Thyroid gland (tissue), 4 donors: ENCODE measurements at regions not wholly inside any gene's neighbourhood (a gene's known extent, or its start where the extent isn't known, plus 50 kb on each side); places are given as distances from the start of the nearest gene placed in this dataset.

Experiments used
- DNase-seq, 2 donors: peaks; one replicate each; pipeline ENCODE4 v3.0.0-alpha.2; 2019
- H3K27ac ChIP-seq, 3 donors: fragments of 200-600 bp; sonication (generic); 1 replicate in 2 of 3; 2 replicates in 1 of 3; pipeline ENCODE4 v1.5.1; 2016 to 2019; ENCODE audit warnings: mild to moderate bottlenecking in 1 of 3, moderate library complexity in 1 of 3
- H3K27me3 ChIP-seq: fragments of 200-600 bp; sonication (generic); one replicate; pipeline ENCODE4 v1.5.1; 2019
- H3K36me3 ChIP-seq, 2 donors: fragments of 200-600 bp; sonication (generic); one replicate each; pipeline ENCODE4 v1.5.1; 2016 to 2019
- H3K4me1 ChIP-seq, 2 donors: fragments of 200-600 bp; sonication (generic); one replicate each; pipeline ENCODE4 v1.5.1; 2017 to 2019
- H3K4me3 ChIP-seq, 3 donors: fragments of 200-600 bp; sonication (generic); replicated peaks in 1 of 3; 1 replicate in 2 of 3; 2 replicates in 1 of 3; pipeline ENCODE4 v1.5.1; 2016; ENCODE audit warnings: mild to moderate bottlenecking in 1 of 3
- H3K9me3 ChIP-seq: fragments of 200-600 bp; sonication (generic); one replicate; pipeline ENCODE4 v1.5.1; 2017
- POLR2A ChIP-seq, 2 donors: fragments of 450-650 bp; IDR thresholded peaks; one replicate each; pipeline ENCODE4 v1.6.1; 2017; ENCODE audit warnings: antibody characterized with exemption in 2 of 2, mild to moderate bottlenecking in 2 of 2, moderate library complexity in 1 of 2
- WGBS, 2 donors: methylation state at CpG; one replicate each; pipeline ENCODE4 v1.1.5; 2017; 5-methylcytosine and 5-hydroxymethylcytosine counted together
- intact Hi-C: fragments of 100-400 bp; cut with DNase I; formaldehyde crosslinking; loops from one replicate; pipeline ENCODE4 v1.15.1; 2023
- TF ChIP-seq, protein P1 (sequence below), 6 experiments: fragments of 200-600 bp in 3 of 6; fragments of 450-650 bp in 3 of 6; sonication (generic) in 3 of 6; IDR thresholded peaks; one replicate each; pipeline ENCODE4 v1.5.1; 2016 to 2019; ENCODE audit warnings: antibody characterized with exemption in 6 of 6, mild to moderate bottlenecking in 2 of 6, inconsistent platforms in 1 of 6, moderate library complexity in 1 of 6

DNA sequence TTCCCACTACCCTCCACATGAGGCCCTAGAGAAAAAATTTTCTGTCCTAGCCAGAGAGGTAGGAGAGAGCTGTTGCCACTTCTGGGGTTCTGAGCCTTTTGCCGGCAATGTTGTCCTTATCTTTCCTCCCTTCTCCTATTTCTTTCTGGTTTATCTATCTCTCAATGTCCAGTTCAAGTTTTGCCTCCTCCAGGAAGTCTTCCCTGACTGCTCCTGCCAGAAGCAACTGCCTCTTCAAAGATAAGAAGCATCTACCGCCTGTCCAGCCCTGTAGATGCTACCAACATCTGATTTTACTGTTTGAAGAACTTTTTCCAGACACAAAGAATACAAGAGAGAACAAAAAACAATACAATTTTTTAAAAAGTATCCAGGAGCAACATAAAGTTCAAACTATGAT is 220.8 kb upstream of the KLHL29 start:
- 73 to 77% methylated on average over 2 of the region's 2 CpGs for WGBS, 2 donors
- Histone ChIP-seq H3K36me3 (no peaks in the 10 kb centered on the region), H3K27ac (no peak overlapping the region), H3K4me1 (no peaks in the 10 kb centered on the region), H3K9me3 (no peaks in the 10 kb centered on the region), H3K4me3 (no peak overlapping the region), H3K27me3 (no peaks in the 10 kb centered on the region)
- DNase-seq: no peak
- TF ChIP-seq, protein P1, sequence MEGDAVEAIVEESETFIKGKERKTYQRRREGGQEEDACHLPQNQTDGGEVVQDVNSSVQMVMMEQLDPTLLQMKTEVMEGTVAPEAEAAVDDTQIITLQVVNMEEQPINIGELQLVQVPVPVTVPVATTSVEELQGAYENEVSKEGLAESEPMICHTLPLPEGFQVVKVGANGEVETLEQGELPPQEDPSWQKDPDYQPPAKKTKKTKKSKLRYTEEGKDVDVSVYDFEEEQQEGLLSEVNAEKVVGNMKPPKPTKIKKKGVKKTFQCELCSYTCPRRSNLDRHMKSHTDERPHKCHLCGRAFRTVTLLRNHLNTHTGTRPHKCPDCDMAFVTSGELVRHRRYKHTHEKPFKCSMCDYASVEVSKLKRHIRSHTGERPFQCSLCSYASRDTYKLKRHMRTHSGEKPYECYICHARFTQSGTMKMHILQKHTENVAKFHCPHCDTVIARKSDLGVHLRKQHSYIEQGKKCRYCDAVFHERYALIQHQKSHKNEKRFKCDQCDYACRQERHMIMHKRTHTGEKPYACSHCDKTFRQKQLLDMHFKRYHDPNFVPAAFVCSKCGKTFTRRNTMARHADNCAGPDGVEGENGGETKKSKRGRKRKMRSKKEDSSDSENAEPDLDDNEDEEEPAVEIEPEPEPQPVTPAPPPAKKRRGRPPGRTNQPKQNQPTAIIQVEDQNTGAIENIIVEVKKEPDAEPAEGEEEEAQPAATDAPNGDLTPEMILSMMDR (IDR thresholded peaks at IDR 0.05): no peak
- intact Hi-C loops: no loop called here

DNA sequence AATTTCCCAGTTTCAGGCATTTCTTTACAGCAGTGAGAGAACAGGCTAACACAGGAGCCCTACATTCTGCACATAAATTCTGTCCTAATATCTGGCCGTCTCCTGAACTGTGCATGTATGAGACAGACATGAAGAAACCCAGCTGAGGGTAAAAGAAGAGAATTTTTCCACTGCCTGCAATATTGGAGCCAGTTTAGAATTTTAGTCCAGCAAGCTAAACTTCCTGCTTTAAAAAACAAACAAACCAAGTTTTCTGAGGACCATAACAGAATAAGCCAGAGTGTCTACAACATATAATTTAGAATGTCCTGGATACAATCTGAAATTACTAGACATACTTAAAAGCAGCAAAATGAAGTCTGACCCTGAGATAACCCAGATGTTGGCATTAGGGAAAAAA is 215.1 kb upstream of the KLHL29 start:
- Histone ChIP-seq H3K4me3 (no peak overlapping the region), H3K27me3 (no peaks in the 10 kb centered on the region), H3K27ac (no peak overlapping the region), H3K4me1 (no peaks in the 10 kb centered on the region), H3K9me3 (no peaks in the 10 kb centered on the region), H3K36me3 (no peaks in the 10 kb centered on the region)
- DNase-seq: no peak
- 59 to 67% methylated on average over 1 of the region's 1 CpG for WGBS, 2 donors
- TF ChIP-seq, protein P1 (IDR thresholded peaks at IDR 0.05): no peak
- TF ChIP-seq POLR2A (IDR thresholded peaks at IDR 0.05): no peak
- intact Hi-C loops: no loop called here

DNA sequence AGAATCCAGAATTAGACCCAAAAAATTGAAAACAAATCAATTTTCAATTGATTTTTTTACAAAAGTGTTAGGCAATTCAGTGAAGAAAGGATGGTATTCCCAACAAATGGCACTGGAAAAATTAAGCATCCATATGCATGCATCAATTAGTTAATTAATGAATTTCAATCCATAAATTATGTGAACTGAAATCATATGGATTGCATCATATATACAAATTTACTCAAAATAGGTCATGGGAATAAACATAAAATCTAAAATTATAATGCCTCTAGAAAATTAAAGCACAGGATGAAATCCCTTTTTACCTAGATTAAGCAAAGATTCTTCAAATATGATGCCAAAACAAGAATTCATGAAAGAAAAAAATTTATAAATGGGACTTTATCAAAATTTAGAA is 213.9 kb upstream of the KLHL29 start:
- Histone ChIP-seq H3K27ac (no peak overlapping the region), H3K36me3 (no peaks in the 10 kb centered on the region), H3K27me3 (no peaks in the 10 kb centered on the region), H3K4me1 (no peaks in the 10 kb centered on the region), H3K9me3 (no peaks in the 10 kb centered on the region), H3K4me3 (no peak overlapping the region)
- no peak for DNase-seq
- TF ChIP-seq POLR2A (IDR thresholded peaks at IDR 0.05): no peak
- TF ChIP-seq, protein P1 (IDR thresholded peaks at IDR 0.05): no peak
- intact Hi-C loops: no loop called here

DNA sequence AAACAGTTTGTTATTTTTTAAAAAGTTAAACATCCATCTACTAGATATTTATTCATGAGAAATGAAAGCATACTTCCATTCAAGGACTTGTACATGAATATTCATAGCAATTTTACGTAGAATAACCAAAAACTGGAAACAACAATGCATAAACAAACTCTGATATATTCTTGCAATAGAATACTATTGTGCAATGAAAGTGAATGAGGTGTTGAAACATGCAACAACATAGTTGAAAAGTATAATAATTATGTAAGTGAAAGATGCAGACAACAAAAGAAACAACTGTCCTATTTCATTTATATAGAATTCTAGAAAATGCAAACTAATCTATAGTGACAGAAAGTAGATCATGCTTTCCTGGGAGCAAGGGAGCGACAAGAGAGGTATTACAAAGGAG is 206.6 kb upstream of the KLHL29 start:
- TF ChIP-seq POLR2A (IDR thresholded peaks at IDR 0.05): no peak
- TF ChIP-seq, protein P1 (IDR thresholded peaks at IDR 0.05): no peak
- Histone ChIP-seq H3K27me3 (no peaks in the 10 kb centered on the region), H3K4me3 (no peak overlapping the region), H3K4me1 (no peaks in the 10 kb centered on the region), H3K27ac (no peak overlapping the region), H3K36me3 (no peaks in the 10 kb centered on the region), H3K9me3 (no peaks in the 10 kb centered on the region)
- 81 to 84% methylated on average over 2 of the region's 2 CpGs for WGBS, 2 donors
- DNase-seq: no peak
- intact Hi-C loops: no loop called here

DNA sequence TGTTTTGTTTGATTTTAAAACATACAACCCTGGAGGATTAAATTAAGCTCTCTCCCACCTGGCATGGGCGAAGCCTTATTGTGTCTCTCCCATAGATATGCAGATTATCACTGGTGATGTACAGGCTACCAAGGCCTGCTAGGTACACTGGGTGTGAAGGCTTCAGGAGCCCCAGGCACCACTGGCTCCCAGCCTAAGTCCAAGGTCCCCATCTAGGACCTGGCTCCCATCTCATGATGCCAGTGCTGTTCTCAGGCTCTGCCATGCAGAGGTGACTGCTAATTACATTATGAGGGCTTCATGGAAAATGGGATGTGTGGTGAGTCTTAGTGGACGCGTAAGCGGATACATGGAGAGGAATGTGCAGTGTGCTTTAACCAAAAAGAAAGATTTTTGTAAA is 201.2 kb upstream of the KLHL29 start:
- H3K27ac ChIP-seq: no peak overlapping the region
- H3K4me1 ChIP-seq: no peaks in the 10 kb centered on the region
- DNase-seq: no peak
- no peaks in the 10 kb centered on the region for H3K27me3 ChIP-seq
- TF ChIP-seq, protein P1 (IDR thresholded peaks at IDR 0.05): no peak
- no peak for TF ChIP-seq POLR2A (IDR thresholded peaks at IDR 0.05)
- intact Hi-C loops: no loop called here
- no peak overlapping the region for H3K4me3 ChIP-seq
- no peaks in the 10 kb centered on the region for H3K36me3 ChIP-seq
- 94 to 97% methylated on average over 4 of the region's 4 CpGs for WGBS, 2 donors
- H3K9me3 ChIP-seq: no peaks in the 10 kb centered on the region
